Neural progenitor cell (in vitro differentiated cells): ENCODE measurements at regions not wholly inside any gene's neighbourhood (a gene's known extent, or its start where the extent isn't known, plus 50 kb on each side); places are given as distances from the start of the nearest gene placed in this dataset.

Experiments
- DNase-seq: peaks from one replicate; pipeline ENCODE4 v3.0.0-alpha.2; 2016; ENCODE audit warnings: low spot score
- H2AFZ ChIP-seq: fragments of 200-600 bp; sonication (generic); replicated peaks from 2 replicates; pipeline ENCODE4 v1.6.1; 2016; ENCODE audit warnings: antibody characterized with exemption
- H3F3A ChIP-seq: fragments of 200-600 bp; sonication (generic); 2 replicates; pipeline ENCODE4 v1.6.1; 2016; ENCODE audit warnings: antibody characterized with exemption, low read depth
- H3K27ac ChIP-seq: fragments of 200-600 bp; sonication (generic); 2 replicates; pipeline ENCODE4 v1.5.1; 2016; ENCODE audit warnings: mild to moderate bottlenecking
- H3K27me3 ChIP-seq: fragments of 200-600 bp; sonication (generic); 2 replicates; pipeline ENCODE4 v1.6.1; 2016; ENCODE audit warnings: mild to moderate bottlenecking, moderate library complexity
- H3K36me3 ChIP-seq: fragments of 200-600 bp; sonication (generic); 2 replicates; pipeline ENCODE4 v1.5.1; 2016
- H3K4me1 ChIP-seq: fragments of 200-600 bp; sonication (generic); 2 replicates; pipeline ENCODE4 v1.6.1; 2016; ENCODE audit warnings: mixed run types
- H3K4me2 ChIP-seq: fragments of 200-600 bp; sonication (generic); 2 replicates; pipeline ENCODE4 v1.6.1; 2016
- H3K4me3 ChIP-seq: fragments of 200-600 bp; sonication (generic); 2 replicates; pipeline ENCODE4 v1.5.1; 2016
- H3K79me2 ChIP-seq: fragments of 200-600 bp; sonication (generic); 2 replicates; pipeline ENCODE4 v1.6.1; 2016; ENCODE audit warnings: low read depth
- H3K9ac ChIP-seq: fragments of 200-600 bp; sonication (generic); 2 replicates; pipeline ENCODE4 v1.6.1; 2016
- H3K9me3 ChIP-seq: fragments of 200-600 bp; sonication (generic); 2 replicates; pipeline ENCODE4 v1.5.1; 2016; ENCODE audit warnings: low read depth
- H4K20me1 ChIP-seq: fragments of 200-600 bp; sonication (generic); 2 replicates; pipeline ENCODE4 v1.6.1; 2016; ENCODE audit warnings: low read depth
- H3K27ac Mint-ChIP-seq: 3 replicates; pipeline ENCODE4 v1.8.0; 2021; ENCODE audit warnings: mixed read lengths
- H3K27me3 Mint-ChIP-seq: 2 replicates; pipeline ENCODE4 v1.8.0; 2022; ENCODE audit warnings: low read depth, mild to moderate bottlenecking, inconsistent platforms, moderate library complexity, mixed read lengths; ENCODE audit not compliant: insufficient read depth
- H3K36me3 Mint-ChIP-seq: 3 replicates; pipeline ENCODE4 v1.8.0; 2021; ENCODE audit warnings: mixed read lengths
- H3K4me1 Mint-ChIP-seq: 3 replicates; pipeline ENCODE4 v1.8.0; 2021; ENCODE audit warnings: mixed read lengths
- H3K4me3 Mint-ChIP-seq: 3 replicates; pipeline ENCODE4 v1.8.0; 2021; ENCODE audit warnings: mild to moderate bottlenecking, moderate library complexity, mixed read lengths
- H3K9me3 Mint-ChIP-seq: 3 replicates; pipeline ENCODE4 v1.8.0; 2020; ENCODE audit warnings: mixed read lengths
- CTCF ChIP-seq: fragments of 200-600 bp; sonication (generic); IDR thresholded peaks from 2 replicates; pipeline ENCODE4 v1.5.1; 2017; ENCODE audit warnings: antibody characterized with exemption, mild to moderate bottlenecking
- EZH2 ChIP-seq: fragments of 200-600 bp; sonication (generic); IDR thresholded peaks from 2 replicates; pipeline ENCODE4 v1.6.1; 2017; ENCODE audit warnings: antibody characterized with exemption, mild to moderate bottlenecking, moderate library complexity
- EZH2phosphoT487 ChIP-seq: fragments of 200-600 bp; sonication (generic); IDR thresholded peaks from 2 replicates; pipeline ENCODE4 v1.6.1; 2017; ENCODE audit warnings: antibody characterized with exemption

GRCh38 chr15:53830707-53831386 is 71.4 kb upstream of the WDR72 start:
- no peak overlapping the region for H2AFZ ChIP-seq
- no peak for TF ChIP-seq EZH2phosphoT487
- TF ChIP-seq CTCF = no peak
- no peak overlapping the region for H3K4me3 ChIP-seq
- H4K20me1 ChIP-seq = no peaks in the 10 kb centered on the region
- no peak overlapping the region for H3K27ac Mint-ChIP-seq
- peaks cover 2% of the 10 kb centered on the region for H3K27me3 Mint-ChIP-seq
- no peaks in the 10 kb centered on the region for H3K27me3 ChIP-seq
- DNase-seq = no peak
- H3K4me1 ChIP-seq = no peaks in the 10 kb centered on the region
- H3K27ac ChIP-seq = no peak overlapping the region
- no peak overlapping the region for H3K9ac ChIP-seq
- no peak overlapping the region for H3K4me2 ChIP-seq
- H3K4me1 Mint-ChIP-seq = no peaks in the 10 kb centered on the region
- no peaks in the 10 kb centered on the region for H3K9me3 Mint-ChIP-seq
- no peaks in the 10 kb centered on the region for H3K79me2 ChIP-seq
- no peaks in the 10 kb centered on the region for H3K36me3 Mint-ChIP-seq
- no peaks in the 10 kb centered on the region for H3K36me3 ChIP-seq
- H3K4me3 Mint-ChIP-seq = no peak overlapping the region
- no peaks in the 10 kb centered on the region for H3F3A ChIP-seq
- no peaks in the 10 kb centered on the region for H3K9me3 ChIP-seq

GRCh38 chr15:53829923-53830459 is 70.5 kb upstream of the WDR72 start:
- H3K27me3 ChIP-seq = no peaks in the 10 kb centered on the region

GRCh38 chr15:53829471-53829870 is 70.0 kb upstream of the WDR72 start:
- Histone ChIP-seq H2AFZ (no peak overlapping the region), H3K9me3 (peaks cover 8% of the 10 kb centered on the region), H3K4me1 (no peaks in the 10 kb centered on the region), H3K9ac (no peak overlapping the region), H3F3A (no peaks in the 10 kb centered on the region), H3K27me3 (no peaks in the 10 kb centered on the region), H3K4me2 (no peak overlapping the region), H3K36me3 (peaks cover 5% of the 10 kb centered on the region), H3K27ac (no peak overlapping the region), H3K4me3 (no peak overlapping the region), H3K79me2 (no peaks in the 10 kb centered on the region), H4K20me1 (no peaks in the 10 kb centered on the region)
- TF ChIP-seq EZH2phosphoT487 (no peak), CTCF (no peak), EZH2 (no peak)
- no peaks in the 10 kb centered on the region for H3K36me3 Mint-ChIP-seq
- H3K27ac Mint-ChIP-seq = no peak overlapping the region
- H3K9me3 Mint-ChIP-seq = peaks cover 4% of the 10 kb centered on the region
- DNase-seq = no peak
- peaks cover 2% of the 10 kb centered on the region for H3K27me3 Mint-ChIP-seq
- H3K4me1 Mint-ChIP-seq = no peaks in the 10 kb centered on the region
- no peak overlapping the region for H3K4me3 Mint-ChIP-seq

More at GRCh38 chr15:53829923-53830459, 70.5 kb upstream of the WDR72 start:
- no peaks in the 10 kb centered on the region for H3K4me1 Mint-ChIP-seq
- Histone ChIP-seq H3K4me2 (no peak overlapping the region), H3K4me1 (no peaks in the 10 kb centered on the region), H3F3A (no peaks in the 10 kb centered on the region), H3K79me2 (no peaks in the 10 kb centered on the region), H4K20me1 (no peaks in the 10 kb centered on the region), H3K9me3 (peaks cover 3% of the 10 kb centered on the region), H3K9ac (no peak overlapping the region), H3K27ac (no peak overlapping the region), H3K36me3 (peaks cover under 1% of the 10 kb centered on the region), H2AFZ (no peak overlapping the region), H3K4me3 (no peak overlapping the region)
- no peak for TF ChIP-seq EZH2
- no peak for TF ChIP-seq CTCF
- TF ChIP-seq EZH2phosphoT487 = no peak
- H3K27ac Mint-ChIP-seq = no peak overlapping the region
- H3K27me3 Mint-ChIP-seq = peaks cover 2% of the 10 kb centered on the region
- DNase-seq = no peak
- no peaks in the 10 kb centered on the region for H3K36me3 Mint-ChIP-seq
- no peaks in the 10 kb centered on the region for H3K9me3 Mint-ChIP-seq
- H3K4me3 Mint-ChIP-seq = no peak overlapping the region
